Gastrocnemius medialis (tissue), 4 donors: ENCODE measurements at regions not wholly inside any gene's neighbourhood (a gene's known extent, or its start where the extent isn't known, plus 50 kb on each side); places are given as distances from the start of the nearest gene placed in this dataset.

Source experiments
- POLR2A ChIP-seq, 2 donors: fragments of 450-650 bp; IDR thresholded peaks; one replicate each; pipeline ENCODE4 v1.6.1; 2017; ENCODE audit warnings: antibody characterized with exemption in 2 of 2, mild to moderate bottlenecking in 2 of 2, moderate library complexity in 2 of 2
- TF ChIP-seq, protein P1 (sequence below), 5 experiments: fragments of 450-650 bp in 3 of 5; fragments of 200-600 bp in 2 of 5; sonication (generic) in 2 of 5; IDR thresholded peaks in 4 of 5; conservative IDR thresholded peaks in 1 of 5; 1 replicate in 4 of 5; 2 replicates in 1 of 5; pipeline ENCODE4 v1.5.1; 2016 to 2019; ENCODE audit warnings: antibody characterized with exemption in 5 of 5, mild to moderate bottlenecking in 3 of 5, moderate library complexity in 3 of 5

DNA sequence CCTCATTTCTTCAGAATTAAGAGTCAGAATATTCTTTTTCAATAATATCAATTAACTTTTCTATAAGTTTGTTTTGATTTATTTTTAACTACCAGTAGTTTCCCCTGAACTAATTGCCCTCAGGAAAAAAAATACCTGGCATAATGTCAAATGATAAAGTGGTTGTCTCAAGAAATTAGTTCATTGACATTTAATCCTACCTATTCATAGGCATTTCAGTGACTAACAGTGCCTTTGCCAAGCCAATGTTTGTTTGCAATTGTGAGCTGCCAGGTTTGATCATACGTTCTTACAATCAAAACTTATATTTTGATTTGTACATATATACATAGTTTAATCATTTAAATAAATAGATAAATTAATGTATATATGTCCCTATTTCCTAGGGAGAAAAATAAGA, 267.3 kb upstream of the MC4R start:
- TF ChIP-seq, protein P1, sequence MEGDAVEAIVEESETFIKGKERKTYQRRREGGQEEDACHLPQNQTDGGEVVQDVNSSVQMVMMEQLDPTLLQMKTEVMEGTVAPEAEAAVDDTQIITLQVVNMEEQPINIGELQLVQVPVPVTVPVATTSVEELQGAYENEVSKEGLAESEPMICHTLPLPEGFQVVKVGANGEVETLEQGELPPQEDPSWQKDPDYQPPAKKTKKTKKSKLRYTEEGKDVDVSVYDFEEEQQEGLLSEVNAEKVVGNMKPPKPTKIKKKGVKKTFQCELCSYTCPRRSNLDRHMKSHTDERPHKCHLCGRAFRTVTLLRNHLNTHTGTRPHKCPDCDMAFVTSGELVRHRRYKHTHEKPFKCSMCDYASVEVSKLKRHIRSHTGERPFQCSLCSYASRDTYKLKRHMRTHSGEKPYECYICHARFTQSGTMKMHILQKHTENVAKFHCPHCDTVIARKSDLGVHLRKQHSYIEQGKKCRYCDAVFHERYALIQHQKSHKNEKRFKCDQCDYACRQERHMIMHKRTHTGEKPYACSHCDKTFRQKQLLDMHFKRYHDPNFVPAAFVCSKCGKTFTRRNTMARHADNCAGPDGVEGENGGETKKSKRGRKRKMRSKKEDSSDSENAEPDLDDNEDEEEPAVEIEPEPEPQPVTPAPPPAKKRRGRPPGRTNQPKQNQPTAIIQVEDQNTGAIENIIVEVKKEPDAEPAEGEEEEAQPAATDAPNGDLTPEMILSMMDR (IDR thresholded peaks at IDR 0.05 in 4 of 5, conservative IDR thresholded peaks at IDR 0.05 in 1 of 5): no peak
- TF ChIP-seq POLR2A (IDR thresholded peaks at IDR 0.05): no peak
